Mesothelial cell of epicardium (in vitro differentiated cells): ENCODE measurements at regions not wholly inside any gene's neighbourhood (a gene's known extent, or its start where the extent isn't known, plus 50 kb on each side); places are given as distances from the start of the nearest gene placed in this dataset.

Experiments
- DNase-seq, 2 experiments: peaks; one replicate each; pipeline ENCODE4 v3.0.0; 2021; ENCODE audit warnings: low spot score in 2 of 2; ENCODE audit not compliant: unreplicated experiment in 2 of 2
- H3K27ac Mint-ChIP-seq: 2 replicates; pipeline ENCODE4 v1.8.0; 2021; ENCODE audit warnings: mixed read lengths
- H3K27me3 Mint-ChIP-seq: 2 replicates; pipeline ENCODE4 v1.8.0; 2021; ENCODE audit warnings: low read depth, mixed read lengths
- H3K36me3 Mint-ChIP-seq: 2 replicates; pipeline ENCODE4 v1.8.0; 2021; ENCODE audit warnings: mixed read lengths
- H3K4me1 Mint-ChIP-seq: 2 replicates; pipeline ENCODE4 v1.8.0; 2021; ENCODE audit warnings: mixed read lengths
- H3K4me3 Mint-ChIP-seq: 2 replicates; pipeline ENCODE4 v1.8.0; 2021; ENCODE audit warnings: mild to moderate bottlenecking, moderate library complexity, mixed read lengths
- H3K9me3 Mint-ChIP-seq: 2 replicates; pipeline ENCODE4 v1.8.0; 2021; ENCODE audit warnings: mixed read lengths
- TF ChIP-seq, protein P1 (sequence below): fragments of 200-600 bp; sonication (generic); IDR thresholded peaks from one replicate; pipeline ENCODE4 v1.5.0; 2021; ENCODE audit warnings: antibody characterized with exemption; ENCODE audit not compliant: unreplicated experiment

DNA sequence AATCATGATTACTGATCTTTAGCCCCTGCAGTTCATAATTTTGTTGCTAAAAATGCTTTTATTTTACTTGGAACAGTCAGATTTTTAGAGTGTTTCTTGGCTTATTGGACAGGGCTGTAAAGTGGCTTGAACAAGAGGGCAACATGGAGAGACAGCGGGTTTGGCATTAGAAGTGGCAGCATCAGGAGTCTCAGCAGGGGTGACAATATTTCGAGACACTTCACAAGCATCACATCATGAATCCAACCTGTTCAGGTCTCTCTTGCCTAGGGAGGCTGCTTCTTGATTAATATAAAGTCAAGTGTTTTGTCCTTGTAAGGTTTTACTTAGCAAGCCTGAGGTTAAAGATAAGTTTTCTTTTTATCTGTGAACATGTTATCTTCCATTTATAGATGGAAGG lies 2249.5 kb downstream of the LRRC4C start:
- Mint-ChIP-seq H3K27ac (no peak overlapping the region), H3K36me3 (no peaks in the 10 kb centered on the region), H3K4me1 (peaks cover 27% of the 10 kb centered on the region), H3K27me3 (no peaks in the 10 kb centered on the region), H3K9me3 (no peaks in the 10 kb centered on the region), H3K4me3 (no peak overlapping the region)
- TF ChIP-seq, protein P1, sequence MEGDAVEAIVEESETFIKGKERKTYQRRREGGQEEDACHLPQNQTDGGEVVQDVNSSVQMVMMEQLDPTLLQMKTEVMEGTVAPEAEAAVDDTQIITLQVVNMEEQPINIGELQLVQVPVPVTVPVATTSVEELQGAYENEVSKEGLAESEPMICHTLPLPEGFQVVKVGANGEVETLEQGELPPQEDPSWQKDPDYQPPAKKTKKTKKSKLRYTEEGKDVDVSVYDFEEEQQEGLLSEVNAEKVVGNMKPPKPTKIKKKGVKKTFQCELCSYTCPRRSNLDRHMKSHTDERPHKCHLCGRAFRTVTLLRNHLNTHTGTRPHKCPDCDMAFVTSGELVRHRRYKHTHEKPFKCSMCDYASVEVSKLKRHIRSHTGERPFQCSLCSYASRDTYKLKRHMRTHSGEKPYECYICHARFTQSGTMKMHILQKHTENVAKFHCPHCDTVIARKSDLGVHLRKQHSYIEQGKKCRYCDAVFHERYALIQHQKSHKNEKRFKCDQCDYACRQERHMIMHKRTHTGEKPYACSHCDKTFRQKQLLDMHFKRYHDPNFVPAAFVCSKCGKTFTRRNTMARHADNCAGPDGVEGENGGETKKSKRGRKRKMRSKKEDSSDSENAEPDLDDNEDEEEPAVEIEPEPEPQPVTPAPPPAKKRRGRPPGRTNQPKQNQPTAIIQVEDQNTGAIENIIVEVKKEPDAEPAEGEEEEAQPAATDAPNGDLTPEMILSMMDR = no peak
- no peak for DNase-seq

DNA sequence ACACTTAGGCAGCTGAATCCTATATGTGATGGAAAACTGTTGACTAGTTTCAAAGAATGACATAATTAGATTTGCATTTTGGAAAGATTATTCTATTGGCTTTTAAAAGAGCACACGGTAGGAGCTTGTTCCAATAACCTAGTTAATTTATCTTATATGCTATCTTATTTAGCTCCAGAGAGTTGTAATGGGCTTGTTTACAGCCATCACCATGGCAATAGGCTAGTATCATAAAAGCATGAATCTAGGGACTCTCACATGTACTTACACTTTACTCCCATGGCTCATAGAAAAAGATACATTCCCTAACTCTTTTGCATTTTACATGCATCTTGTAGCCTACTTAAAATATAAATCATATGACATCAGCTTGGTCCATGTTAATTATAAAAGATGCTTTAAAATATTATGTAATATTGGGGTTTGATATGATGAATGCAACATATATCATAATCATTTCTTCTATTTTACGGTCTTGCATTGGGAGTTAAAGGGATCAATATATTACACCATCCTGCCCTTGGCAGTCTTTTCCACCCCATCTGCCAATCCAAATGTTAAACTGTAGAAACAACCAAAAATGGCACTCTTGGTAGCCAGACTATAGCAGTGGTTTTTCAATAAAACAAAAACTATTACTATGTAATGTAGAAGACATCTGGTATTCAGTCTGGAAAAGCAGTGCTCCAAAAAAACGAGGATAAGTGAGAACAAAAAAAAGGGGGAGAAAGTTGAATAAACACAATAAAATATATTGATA lies 2254.0 kb downstream of the LRRC4C start:
- no peak for DNase-seq
- Mint-ChIP-seq H3K4me3 (no peak overlapping the region), H3K4me1 (peaks cover 6% of the 10 kb centered on the region), H3K36me3 (no peaks in the 10 kb centered on the region), H3K9me3 (no peaks in the 10 kb centered on the region), H3K27ac (no peak overlapping the region), H3K27me3 (no peaks in the 10 kb centered on the region)
- TF ChIP-seq, protein P1 = no peak

- peaks cover 6% of the 10 kb centered on the region for H3K9me3 Mint-ChIP-seq
- H3K4me1 Mint-ChIP-seq = peaks cover 5% of the 10 kb centered on the region
- H3K36me3 Mint-ChIP-seq = no peaks in the 10 kb centered on the region
- H3K27ac Mint-ChIP-seq = no peak overlapping the region
- peaks cover 2% of the 10 kb centered on the region for H3K27me3 Mint-ChIP-seq
- no peak overlapping the region for H3K4me3 Mint-ChIP-seq
- no peak for DNase-seq
- TF ChIP-seq, protein P1 = no peak
These were observed 2266.8 kb downstream of the LRRC4C start for GRCh38 chr11:39192671-39193070.

GRCh38 chr11:39190751-39191150 lies 2268.7 kb downstream of the LRRC4C start:
- no peak for DNase-seq
- TF ChIP-seq, protein P1 = no peak
- no peak overlapping the region for H3K27ac Mint-ChIP-seq
- peaks cover 6% of the 10 kb centered on the region for H3K9me3 Mint-ChIP-seq
- no peak overlapping the region for H3K4me3 Mint-ChIP-seq
- no peaks in the 10 kb centered on the region for H3K36me3 Mint-ChIP-seq
- no peaks in the 10 kb centered on the region for H3K27me3 Mint-ChIP-seq
- peaks cover 5% of the 10 kb centered on the region for H3K4me1 Mint-ChIP-seq

- TF ChIP-seq, protein P1 = no peak
- Mint-ChIP-seq H3K27ac (no peak overlapping the region), H3K4me1 (peaks cover 27% of the 10 kb centered on the region)
These were observed 2281.8 kb downstream of the LRRC4C start for GRCh38 chr11:39177678-39178077.

More at GRCh38 chr11:39177678-39178077, 2281.8 kb downstream of the LRRC4C start:
- peaks cover 4% of the 10 kb centered on the region for H3K9me3 Mint-ChIP-seq
- no peaks in the 10 kb centered on the region for H3K36me3 Mint-ChIP-seq
- DNase-seq = no peak
- no peaks in the 10 kb centered on the region for H3K27me3 Mint-ChIP-seq
- no peak overlapping the region for H3K4me3 Mint-ChIP-seq
